GM21786 (cell line): ENCODE measurements at regions not wholly inside any gene's neighbourhood (a gene's known extent, or its start where the extent isn't known, plus 50 kb on each side); places are given as distances from the start of the nearest gene placed in this dataset.

Experiments used
- ATAC-seq: cut with Tn5 transposase; IDR thresholded peaks from one replicate; pipeline ENCODE4 v1.9.1; 2021; ENCODE audit not compliant: unreplicated experiment

DNA sequence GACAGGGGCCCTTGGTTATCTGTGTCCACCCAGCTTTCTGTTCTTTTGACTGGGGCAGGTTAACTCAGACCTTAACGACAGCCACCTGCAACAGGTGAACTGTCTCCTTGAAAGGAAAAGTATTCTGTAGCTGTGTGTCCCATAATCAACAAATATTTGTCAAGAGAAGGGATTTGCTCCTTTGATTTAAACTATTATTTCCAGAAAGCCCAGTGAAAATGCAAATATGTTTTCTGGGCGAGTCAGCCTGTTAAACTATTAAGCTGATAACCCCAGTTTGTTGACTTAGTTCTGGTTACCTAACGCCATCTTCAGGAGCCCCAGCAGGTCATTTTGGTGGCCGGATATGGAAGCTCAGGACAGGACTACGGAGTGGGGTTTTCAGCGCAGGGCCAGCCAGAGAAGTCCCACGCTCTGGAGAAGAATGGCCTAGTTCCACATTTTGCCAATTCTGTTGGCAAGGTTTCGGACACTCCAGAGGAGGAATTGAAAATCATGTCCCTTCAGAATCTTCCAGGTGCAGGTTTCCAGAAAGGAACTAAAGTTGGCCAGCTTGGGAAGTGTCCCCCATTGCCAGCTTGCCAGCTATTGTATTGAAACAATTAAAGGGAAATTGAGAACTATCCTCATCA, 54.5 kb downstream of the ADRA2A start:
- ATAC-seq, result no peak

DNA sequence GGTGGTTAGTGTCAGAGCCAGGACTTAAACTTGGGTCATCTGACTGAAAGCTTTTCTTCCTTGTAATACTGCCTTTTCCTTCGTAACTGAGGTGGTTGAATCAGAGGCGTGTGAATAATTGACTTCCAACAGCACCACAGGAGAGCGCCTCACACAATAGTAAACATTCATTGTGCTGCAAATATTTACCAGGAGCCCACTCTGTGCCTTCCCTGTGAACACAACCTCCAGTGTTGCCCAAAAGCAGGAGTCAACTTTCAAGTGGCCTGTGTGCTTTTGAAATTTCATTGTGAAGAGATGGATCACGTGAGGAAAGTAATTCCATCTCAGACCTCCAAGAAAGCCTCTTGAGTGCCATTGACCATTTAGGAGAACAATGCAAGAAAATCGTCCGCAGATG, 60.2 kb downstream of the ADRA2A start:
- no peak for ATAC-seq

DNA sequence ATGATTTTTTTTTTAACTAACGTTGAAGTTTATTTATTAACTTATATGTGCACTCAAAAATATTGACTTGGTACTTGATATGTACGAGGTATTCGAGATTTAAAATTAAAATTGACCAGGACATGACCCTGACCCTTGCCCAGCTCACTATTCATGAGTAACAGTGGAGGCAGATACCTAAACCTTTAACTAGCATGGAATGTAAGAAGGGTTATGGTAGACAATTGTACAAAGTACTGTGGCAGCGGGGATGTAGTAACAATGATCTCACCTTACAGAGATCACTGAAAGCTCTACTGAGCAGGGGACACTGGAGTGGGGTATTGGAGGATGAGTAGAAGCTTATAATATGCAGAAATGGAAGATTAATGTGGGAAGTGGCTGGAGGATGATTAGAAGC, 60.8 kb downstream of the ADRA2A start:
- ATAC-seq, result no peak

DNA sequence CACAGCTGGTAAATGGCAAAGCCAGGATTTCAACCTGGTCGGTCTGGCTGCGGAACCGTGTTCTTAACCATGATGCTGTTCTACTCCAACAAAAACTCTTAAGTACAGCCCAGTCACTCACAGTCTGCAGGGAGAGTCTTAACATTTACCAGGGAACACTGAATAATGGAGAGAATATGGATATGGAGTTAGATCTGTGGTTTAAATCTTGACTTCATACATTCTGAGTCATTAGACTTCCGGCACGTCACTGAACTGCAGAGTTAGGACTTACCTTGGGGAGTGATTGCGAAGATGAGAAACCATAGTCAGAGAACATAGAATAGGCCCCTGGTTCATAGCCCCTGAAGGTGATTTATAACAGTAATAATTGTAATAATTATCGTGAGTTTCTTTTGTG, 61.7 kb downstream of the ADRA2A start:
- ATAC-seq, result no peak

DNA sequence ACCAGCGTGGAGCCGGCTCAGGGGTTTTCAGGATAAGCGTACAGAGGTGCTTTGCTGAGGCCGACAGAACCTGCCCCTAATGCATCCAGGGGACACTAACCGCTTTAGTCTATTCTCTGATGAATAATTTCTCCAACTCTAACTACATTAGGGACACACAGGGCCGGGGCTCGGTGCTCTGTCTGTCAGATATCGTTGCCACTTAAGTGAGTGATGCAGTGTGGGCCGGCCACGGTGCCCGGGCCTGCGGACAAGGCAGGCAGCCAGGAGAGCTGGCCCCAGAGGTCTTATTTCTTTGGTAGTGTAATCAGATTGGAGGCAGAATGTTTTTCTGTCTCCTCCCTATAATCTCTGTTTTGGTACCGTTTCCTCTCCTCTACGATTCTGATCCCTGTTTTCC, 62.7 kb downstream of the ADRA2A start:
- no peak for ATAC-seq

DNA sequence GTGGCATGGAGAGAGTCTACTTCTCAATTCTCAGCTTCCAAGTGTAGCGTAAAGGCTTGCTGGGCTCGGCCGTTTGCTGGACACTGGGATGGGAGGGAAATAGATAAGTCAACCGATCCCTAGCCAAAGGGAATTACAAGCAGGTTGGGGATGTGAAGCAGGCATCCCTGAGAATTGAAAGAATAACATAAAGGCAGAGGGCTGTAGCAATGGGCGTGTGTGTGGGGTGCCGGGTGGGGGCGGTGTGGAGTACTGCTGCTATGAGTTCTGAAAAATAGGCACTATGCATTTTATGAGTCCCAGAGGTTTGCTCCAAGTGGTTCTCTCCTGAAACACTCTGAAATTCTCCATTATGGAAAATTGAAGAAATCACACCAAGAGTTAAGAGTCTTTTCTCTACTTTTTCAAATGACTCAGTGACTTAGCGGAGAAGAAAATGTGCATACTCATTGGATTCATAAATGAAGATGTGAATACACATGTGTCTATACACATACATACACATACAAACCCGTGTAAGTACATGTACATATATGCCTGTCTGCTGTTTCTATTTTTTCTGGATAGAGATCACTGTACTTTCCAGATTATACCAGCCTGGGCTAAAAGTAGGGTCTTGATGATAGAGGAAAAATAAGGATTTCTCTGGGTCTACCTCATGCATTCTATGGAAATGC, 65.4 kb downstream of the ADRA2A start:
- no peak for ATAC-seq

DNA sequence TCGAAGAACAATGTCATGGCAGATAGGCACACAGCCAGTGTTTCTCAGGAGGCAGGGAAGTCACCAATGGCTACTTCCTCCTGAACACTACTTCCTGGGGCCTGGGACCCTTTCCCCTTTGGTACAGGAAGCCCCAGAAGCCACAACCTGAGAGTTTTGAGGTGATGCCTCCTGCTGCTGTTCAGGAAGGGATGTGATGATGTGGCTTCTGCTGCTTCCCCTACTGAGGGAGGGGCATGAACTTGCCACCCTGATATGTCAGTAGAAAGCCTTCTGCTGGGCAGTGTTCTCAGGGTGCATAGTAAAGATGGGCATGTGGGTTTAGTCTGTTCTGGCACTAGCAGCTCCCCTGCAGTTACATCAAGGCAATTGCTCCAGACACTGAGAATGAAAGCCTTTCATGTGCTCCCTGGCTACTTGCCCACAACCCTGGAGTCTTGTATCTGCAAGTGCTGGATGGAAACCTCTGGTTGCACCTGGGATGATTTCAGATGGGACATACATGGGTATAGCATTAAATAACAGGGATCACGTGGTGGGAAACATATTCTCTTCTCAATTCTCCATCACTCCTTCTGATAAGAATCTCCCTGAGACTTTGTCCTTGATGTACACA, 69.3 kb downstream of the ADRA2A start:
- ATAC-seq, result no peak

DNA sequence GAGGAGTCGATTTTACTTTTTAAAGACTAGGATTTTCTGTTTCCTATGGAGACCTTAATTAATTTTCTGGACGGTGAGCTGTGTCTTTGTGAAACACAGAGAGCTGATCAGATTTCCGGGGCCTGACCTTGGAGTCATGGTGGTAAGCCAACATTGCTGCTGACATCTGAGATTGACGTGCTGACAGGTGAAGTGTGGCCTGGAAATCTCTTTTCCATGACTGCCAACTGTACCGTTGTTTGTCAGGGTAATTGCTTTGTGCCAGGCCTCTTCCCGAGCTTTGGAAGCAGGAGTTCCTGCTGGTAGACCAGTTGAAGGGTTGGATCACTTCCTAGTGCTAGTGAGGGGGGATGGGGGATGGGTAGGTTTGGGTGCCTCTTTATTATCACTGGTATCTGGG, 71.2 kb downstream of the ADRA2A start:
- ATAC-seq, result no peak

DNA sequence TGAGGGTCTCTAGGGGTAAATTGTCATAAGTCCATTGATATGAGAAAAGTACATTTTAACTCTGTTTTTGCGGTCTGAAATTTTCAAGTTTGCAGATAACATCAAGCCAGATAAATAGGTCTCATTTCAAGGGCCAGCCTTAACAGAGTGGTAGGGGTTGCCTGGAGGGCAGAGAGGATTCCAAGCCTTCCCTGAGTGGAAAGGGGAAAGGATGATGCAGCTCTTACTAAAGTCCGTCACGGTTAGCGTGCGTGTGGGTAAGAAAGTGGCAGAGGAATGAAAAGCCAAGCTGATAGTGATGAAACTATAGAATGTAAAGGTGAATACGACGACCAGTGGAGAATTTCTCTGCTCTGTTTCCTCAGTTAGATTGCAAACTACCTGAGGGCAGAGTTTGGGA, 71.6 kb downstream of the ADRA2A start:
- ATAC-seq, result no peak

DNA sequence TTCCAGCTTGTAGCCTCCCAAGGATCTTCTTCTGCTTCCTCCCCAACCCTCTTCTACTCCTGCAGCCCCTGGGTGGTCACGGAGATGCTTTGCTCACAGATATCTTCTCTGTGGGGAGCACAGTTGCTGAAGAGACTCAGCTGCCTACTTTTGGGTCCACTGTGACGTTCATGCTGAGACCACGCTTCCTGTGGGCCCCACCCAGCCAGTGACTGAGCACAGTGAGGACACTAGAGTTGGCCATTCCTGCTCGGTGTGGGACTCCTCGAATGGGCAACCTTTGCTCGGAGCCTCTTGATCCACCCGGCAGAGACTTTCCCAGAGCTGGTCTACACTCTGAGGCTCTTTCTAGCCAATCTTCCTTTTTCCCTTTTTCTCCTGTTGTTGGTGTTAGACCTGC, 73.9 kb downstream of the ADRA2A start:
- ATAC-seq, result no peak

DNA sequence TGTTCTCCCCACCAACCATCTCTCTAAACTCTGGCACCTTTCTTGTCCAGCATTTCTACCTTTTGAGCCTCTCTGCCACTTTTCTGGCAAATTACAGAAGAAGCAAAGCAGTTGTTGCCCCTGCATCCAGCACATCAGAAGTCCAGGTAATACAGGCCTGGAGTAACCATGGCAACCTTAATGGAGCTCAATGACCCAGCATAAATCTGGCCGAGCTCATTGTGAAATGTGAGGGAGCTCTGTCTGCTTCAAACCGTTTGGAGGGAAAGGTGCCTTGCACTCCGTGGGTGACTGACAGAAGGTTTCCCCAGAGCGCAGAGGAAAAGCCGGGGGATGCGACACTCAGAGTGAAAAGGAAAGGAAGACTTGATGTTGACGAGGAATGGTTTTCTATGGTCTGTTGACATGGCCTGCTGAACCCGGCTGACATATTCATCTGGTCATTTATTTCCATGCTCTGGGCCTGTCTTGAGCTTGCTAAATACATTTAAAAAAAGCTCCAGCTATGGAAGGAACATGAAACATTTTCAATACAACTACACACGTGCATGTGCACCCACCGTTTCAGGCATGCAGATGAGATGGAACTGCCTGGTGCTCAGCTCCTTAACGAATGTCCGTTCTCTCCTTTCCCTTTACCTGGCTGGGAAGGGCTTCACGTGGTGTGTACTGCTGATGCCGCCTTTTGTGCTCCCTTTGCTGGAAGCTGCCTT, 74.9 kb downstream of the ADRA2A start:
- no peak for ATAC-seq

DNA sequence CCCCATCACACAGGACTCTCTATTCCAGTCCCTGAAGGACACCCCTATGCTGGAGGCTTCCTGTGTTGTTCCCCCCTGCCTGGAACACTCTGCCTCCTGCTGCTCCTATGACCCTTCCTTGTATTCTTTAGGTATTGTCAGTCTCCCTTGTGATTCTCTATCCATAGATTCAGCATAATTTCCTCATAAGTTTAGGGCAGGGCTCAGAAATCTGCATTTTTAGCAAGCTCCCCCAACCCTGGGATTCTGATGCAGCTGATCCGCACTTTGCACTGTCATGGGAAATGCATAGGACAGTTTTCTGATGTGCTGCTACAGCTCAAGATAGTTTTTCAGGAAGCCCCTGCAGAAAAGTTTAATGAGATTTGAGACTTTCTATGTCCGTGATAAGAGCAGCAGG, 79.9 kb downstream of the ADRA2A start:
- no peak for ATAC-seq

DNA sequence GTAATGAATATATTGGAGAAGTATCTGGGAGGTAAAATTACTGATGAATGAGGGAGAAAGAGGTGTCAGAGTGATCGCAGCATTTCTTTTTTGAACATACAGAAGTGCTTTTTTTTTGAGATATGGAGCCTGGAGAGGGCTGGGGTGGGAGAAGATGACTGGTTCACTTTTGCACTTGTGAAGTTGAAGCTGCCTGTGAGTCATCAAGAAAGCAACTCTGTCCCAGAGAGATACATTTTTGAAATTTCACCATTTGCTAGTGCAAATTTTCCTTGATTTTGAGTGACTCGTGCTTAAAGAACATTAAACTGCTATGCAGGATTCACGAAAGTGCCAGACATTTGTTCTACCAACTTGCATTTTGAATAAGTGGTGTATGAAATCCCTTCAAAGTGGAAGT, 81.8 kb downstream of the ADRA2A start:
- no peak for ATAC-seq

DNA sequence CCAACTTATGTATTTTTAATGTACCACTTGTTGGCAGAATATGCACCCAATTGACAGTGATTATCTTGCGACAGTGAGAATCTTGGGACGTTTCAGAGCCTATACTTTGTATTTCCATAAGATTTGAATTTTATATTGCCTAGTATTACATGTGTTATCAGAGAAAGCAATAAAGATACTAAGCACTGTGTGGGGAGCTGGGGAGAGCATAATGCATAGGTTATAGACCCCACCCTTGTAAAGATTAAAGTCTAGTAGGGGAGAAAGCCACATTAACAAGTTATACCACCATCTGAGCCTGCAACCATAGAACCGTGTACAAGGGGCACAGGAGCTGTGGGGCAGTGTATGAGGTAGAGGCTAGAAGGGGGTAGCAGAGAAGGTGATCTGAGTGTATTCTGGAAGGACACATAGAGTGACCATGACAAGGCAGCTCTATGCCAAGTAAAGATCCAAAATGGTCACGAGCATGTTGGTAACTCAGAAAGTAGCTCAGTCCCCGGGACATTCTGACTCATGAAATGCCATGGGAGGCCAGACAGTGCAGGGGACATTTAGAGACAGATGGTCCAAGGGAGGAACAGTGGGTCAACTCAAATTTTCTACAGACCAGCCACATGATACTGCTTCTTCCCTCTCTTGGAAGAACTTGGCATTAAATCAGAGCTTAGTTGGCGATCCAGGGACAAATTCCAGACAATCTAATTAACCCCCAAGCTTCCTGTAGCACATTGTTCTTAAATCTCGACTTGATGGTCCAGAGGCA, 84.5 kb downstream of the ADRA2A start:
- no peak for ATAC-seq

DNA sequence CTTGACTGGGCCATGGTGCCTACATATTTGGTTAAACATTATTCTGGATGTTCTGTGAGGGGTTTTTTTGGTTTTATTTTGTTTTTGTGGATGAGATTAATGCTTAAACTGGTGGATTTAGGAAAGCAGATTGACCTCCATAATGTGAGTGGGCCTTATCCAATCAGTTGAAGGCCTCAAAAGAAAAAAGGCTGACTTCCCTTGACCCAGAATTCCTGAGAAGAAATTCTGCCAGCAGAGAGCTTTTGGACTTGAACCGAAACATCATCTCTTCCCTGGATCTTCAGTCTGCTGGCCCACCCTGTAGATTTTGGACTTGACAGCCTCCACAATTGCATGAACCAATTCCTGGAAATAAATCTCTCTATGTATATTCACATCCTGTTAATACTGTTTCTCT, 94.4 kb downstream of the ADRA2A start:
- no peak for ATAC-seq

DNA sequence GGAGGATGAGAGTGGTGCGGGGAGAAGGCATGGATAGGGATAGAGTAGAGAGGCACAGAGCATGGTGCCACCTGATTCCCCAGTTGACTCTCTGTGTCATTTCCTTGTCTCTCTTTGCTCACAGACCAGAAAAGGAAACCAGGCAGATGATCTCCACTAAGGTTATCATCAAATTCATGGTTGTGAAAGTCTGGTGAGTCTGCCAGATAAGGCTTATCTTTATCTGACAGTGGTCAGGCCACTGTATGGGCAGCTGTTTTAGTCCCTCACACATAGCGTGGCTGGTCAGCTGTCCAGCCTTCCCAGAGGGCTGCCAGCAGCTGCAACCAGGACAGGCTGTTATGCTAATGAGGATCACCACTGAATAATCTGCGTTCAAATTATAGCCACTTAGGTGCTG, 99.0 kb downstream of the ADRA2A start:
- no peak for ATAC-seq

DNA sequence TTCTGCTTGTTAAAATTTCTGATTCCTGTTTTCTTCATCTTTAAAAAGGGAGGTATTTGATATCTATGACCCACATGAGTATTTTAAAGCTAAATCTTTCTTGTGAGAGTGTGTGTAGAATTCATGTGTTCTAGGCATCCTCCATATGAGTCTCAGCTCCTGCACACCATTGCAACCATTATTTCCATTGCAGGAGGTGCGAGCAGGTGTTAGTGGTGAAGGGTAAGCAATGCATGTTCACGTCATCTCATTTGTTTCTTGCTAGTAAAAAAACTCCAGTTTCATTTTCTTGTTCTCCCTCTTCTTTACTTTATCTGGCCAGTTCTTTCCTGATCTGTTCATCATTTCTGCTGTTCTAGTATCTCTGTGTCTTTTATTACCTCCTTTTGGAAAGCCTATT, 100.5 kb downstream of the ADRA2A start:
- ATAC-seq, result no peak

DNA sequence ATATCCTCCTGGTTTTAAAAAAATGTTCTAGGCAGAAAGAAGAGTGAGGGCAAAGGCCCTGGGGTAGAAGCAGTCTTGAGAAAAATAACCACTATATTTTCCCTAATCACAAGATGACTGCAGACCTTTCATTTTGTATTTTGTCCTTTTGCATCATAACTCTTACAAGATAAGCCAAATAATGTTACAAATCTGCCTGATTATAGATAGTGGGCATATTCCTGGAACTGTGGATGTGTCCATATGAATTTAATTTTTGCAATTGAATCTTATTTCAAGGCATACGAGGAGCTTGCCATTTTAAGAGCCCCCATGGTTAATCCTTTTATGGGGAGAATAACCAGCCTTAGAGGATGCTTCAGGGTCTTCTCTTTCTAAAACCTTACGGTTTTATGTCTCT, 102.7 kb downstream of the ADRA2A start:
- ATAC-seq, result no peak

DNA sequence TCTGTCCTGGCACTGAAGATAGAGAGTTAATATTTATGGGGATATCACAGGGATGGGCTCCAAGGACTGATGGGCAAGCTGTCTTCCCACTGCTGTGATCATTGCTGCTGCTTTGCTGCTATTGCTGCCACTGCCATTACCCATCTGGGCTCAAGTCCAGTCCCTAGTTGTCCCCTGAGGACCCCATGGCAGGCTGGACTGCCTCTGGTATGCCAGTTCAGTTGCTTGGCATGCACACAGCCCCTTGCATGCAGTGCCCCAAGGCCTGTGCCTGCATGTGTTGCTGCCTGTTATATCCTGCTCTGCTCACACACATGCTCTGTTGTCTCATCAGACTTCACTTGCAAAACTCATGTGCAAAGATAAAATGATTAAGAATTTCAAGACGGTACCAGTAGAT, 109.5 kb downstream of the ADRA2A start:
- ATAC-seq, result no peak

DNA sequence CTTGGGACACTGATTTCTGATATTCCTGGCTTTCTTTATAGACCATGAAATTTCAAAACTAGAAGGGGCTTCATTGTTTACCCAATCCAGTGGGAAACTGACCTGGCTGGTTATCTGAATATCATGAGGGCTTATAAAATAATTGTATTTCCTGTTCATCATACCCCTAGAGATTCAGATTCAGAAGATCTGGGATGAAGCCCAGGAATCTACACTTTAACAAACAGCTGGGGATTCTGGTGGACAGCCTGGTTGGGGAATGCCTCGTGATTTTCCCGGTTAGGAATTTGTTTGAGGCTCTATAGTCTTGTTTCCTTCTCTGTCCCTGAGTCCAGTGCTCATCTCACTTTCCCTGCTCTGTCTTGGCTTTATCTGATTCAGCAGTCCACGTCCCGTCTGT, 110.3 kb downstream of the ADRA2A start:
- no peak for ATAC-seq

DNA sequence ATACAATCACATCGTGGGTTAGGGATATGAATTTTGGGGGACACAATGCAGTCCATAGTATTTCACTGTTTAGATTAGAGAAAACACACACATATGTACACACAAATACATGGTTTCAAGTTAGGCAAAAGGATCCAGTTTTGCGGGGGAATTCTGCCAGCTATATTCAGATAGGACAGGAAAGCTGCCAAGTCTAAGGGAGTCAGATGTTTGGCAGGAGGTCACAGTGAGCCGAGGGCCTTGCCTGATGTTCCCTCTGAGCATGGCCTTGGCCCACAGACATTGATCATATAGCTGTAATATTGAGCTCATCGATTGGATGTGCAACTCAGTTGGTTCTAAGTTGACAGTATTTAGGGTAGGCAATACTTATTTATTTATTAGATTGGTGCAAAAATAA, 122.8 kb downstream of the ADRA2A start:
- no peak for ATAC-seq
